ENCODE measurements at regions not wholly inside any gene's neighbourhood (a gene's known extent, or its start where the extent isn't known, plus 50 kb on each side); places are given as distances from the start of the nearest gene placed in this dataset.
"Not testable (repeated sequence)": the region's sequence is repeated elsewhere in the genome, so short reads cannot be mapped to it uniquely, and the experiment has no call there.

DNA sequence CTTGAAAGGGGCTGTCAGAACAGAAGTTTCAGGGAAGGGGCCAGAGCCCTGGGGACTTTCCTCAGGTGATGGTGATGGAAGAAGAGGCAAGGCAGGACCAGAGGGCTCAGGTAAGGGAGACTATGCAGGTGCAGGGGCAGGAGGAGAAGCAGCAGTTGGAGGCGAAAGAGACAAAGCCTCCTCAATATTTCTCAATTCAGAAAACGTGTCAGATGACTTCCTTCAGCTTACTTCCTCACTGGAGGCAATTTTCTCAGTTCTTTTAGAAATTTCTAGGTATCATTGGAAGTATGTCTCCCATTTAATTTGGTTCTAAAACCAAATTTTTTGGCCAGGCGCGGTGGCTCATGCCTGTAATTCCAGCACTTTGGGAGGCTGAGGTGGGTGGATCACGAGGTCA, 112.4 kb downstream of the PPIAL4G start:
- TF ChIP-seq, protein P1, sequence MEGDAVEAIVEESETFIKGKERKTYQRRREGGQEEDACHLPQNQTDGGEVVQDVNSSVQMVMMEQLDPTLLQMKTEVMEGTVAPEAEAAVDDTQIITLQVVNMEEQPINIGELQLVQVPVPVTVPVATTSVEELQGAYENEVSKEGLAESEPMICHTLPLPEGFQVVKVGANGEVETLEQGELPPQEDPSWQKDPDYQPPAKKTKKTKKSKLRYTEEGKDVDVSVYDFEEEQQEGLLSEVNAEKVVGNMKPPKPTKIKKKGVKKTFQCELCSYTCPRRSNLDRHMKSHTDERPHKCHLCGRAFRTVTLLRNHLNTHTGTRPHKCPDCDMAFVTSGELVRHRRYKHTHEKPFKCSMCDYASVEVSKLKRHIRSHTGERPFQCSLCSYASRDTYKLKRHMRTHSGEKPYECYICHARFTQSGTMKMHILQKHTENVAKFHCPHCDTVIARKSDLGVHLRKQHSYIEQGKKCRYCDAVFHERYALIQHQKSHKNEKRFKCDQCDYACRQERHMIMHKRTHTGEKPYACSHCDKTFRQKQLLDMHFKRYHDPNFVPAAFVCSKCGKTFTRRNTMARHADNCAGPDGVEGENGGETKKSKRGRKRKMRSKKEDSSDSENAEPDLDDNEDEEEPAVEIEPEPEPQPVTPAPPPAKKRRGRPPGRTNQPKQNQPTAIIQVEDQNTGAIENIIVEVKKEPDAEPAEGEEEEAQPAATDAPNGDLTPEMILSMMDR (conservative IDR thresholded peaks at IDR 0.05 in 1 of 2, IDR thresholded peaks at IDR 0.05 in 1 of 2; ENCODE audit: extremely low read depth in 1 of 2, insufficient read depth in 1 of 2, low read depth in 1 of 2, low read length in 2 of 2): not testable (repeated sequence)
- not testable (repeated sequence) for TF ChIP-seq EZH2 (IDR thresholded peaks at IDR 0.05; ENCODE audit: borderline replicate concordance, low read length)

Data from mammary epithelial cell (primary cell).